C4-2B (cell line): ENCODE measurements at regions not wholly inside any gene's neighbourhood (a gene's known extent, or its start where the extent isn't known, plus 50 kb on each side); places are given as distances from the start of the nearest gene placed in this dataset.

Experiments
- ZFX ChIP-seq: fragments of 450-650 bp; IDR thresholded peaks from 2 replicates; pipeline ENCODE4 v1.6.1; 2017
- TF ChIP-seq, protein P1 (sequence below): fragments of 450-650 bp; conservative IDR thresholded peaks from 2 replicates; pipeline ENCODE4 v1.5.1; 2017; ENCODE audit warnings: mild to moderate bottlenecking

DNA sequence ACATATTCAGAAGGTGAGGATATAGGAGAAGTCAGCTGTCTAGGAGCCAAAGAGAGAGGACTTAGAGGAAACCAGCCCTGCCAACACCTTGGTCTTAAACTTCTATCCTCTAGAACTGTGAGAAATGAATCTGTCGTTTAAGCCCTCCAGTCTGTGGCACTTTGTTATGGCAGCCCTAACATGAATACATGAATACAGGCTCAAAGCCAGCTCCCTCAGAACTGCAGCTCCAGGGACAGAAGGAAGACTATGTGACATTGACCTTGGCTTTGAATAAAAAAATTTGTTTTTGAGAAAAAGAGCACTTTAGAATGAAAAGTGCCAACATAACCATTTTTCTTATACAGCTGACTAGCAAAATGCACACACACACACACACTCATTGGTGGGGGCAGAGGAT lies 110.9 kb upstream of the ATP2B2 start:
- TF ChIP-seq, protein P1, sequence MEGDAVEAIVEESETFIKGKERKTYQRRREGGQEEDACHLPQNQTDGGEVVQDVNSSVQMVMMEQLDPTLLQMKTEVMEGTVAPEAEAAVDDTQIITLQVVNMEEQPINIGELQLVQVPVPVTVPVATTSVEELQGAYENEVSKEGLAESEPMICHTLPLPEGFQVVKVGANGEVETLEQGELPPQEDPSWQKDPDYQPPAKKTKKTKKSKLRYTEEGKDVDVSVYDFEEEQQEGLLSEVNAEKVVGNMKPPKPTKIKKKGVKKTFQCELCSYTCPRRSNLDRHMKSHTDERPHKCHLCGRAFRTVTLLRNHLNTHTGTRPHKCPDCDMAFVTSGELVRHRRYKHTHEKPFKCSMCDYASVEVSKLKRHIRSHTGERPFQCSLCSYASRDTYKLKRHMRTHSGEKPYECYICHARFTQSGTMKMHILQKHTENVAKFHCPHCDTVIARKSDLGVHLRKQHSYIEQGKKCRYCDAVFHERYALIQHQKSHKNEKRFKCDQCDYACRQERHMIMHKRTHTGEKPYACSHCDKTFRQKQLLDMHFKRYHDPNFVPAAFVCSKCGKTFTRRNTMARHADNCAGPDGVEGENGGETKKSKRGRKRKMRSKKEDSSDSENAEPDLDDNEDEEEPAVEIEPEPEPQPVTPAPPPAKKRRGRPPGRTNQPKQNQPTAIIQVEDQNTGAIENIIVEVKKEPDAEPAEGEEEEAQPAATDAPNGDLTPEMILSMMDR: no peak
- no peak for TF ChIP-seq ZFX
